22Rv1 (cell line): ENCODE measurements at regions not wholly inside any gene's neighbourhood (a gene's known extent, or its start where the extent isn't known, plus 50 kb on each side); places are given as distances from the start of the nearest gene placed in this dataset.
A peak's percentile ranks its signal among the peaks of the same experiment; 100 is the strongest.

Experiments
- H3K27ac ChIP-seq: fragments of 450-650 bp; 2 replicates; pipeline ENCODE4 v1.5.1; 2017
- CTCF ChIP-seq: fragments of 450-650 bp; IDR thresholded peaks from 2 replicates; pipeline ENCODE4 v1.5.1; 2017; ENCODE audit warnings: mild to moderate bottlenecking
- ZFX ChIP-seq: fragments of 450-650 bp; IDR thresholded peaks from 2 replicates; pipeline ENCODE4 v1.6.1; 2017; ENCODE audit warnings: antibody characterized with exemption, borderline replicate concordance

- no peak overlapping the region for H3K27ac ChIP-seq
- TF ChIP-seq CTCF (no peak), ZFX (no peak)
These were observed 117.5 kb downstream of the GPX5 start for GRCh38 chr6:28643017-28643740.

GRCh38 chr6:28646650-28647049 is 121.0 kb downstream of the GPX5 start:
- no peak overlapping the region for H3K27ac ChIP-seq
- no peak for TF ChIP-seq ZFX
- no peak for TF ChIP-seq CTCF

GRCh38 chr6:28648035-28648877 is 122.6 kb downstream of the GPX5 start:
- no peak for TF ChIP-seq CTCF
- peak overlapping the region; percentile 73 for H3K27ac ChIP-seq

- TF ChIP-seq CTCF (no peak), ZFX (no peak)
- H3K27ac ChIP-seq = peak overlapping the region; percentile 73
These were observed 123.2 kb downstream of the GPX5 start for GRCh38 chr6:28648878-28649375.

GRCh38 chr6:28651161-28651560 is 125.5 kb downstream of the GPX5 start:
- TF ChIP-seq ZFX = no peak
- TF ChIP-seq CTCF = no peak
- H3K27ac ChIP-seq = no peak overlapping the region

GRCh38 chr6:28653876-28654275 is 128.2 kb downstream of the GPX5 start:
- no peak for TF ChIP-seq CTCF
- no peak for TF ChIP-seq ZFX
- H3K27ac ChIP-seq = no peak overlapping the region

- TF ChIP-seq ZFX = no peak
- TF ChIP-seq CTCF = no peak
- H3K27ac ChIP-seq = no peak overlapping the region
These were observed 129.5 kb downstream of the GPX5 start for GRCh38 chr6:28655164-28655563.
